ENCODE measurements at regions not wholly inside any gene's neighbourhood (a gene's known extent, or its start where the extent isn't known, plus 50 kb on each side); places are given as distances from the start of the nearest gene placed in this dataset.

DNA sequence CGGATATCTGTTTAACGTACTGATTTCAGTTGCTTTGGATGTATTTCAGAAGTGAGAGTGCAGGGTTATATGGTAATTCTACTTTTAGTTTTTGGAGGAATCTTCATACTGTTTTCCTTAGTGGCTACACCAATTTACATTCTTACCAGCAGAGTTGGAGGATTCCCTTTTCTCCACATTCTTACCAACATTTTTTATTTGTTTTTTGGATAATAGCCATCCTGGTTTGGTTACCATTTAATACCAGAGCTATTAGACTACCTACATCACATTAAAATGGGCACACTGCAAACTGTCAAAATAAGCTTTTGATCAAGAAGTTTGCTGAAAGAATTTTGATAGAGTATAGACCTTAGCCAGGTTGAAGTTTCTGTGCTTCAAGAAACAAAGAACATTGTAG is 217.2 kb upstream of the CFAP20DC start:
- TF ChIP-seq EZH2 (IDR thresholded peaks at IDR 0.05) = no peak
- no peak for TF ChIP-seq POLR2AphosphoS5 (IDR thresholded peaks at IDR 0.05; ENCODE audit: borderline replicate concordance, low read depth, low read length)
- no peak for TF ChIP-seq FOXP2 (optimal IDR thresholded peaks at IDR 0.05; ENCODE audit: control extremely low read depth, extremely low read length, insufficient read depth)
